Nephron progenitor cell (in vitro differentiated cells): ENCODE measurements at regions not wholly inside any gene's neighbourhood (a gene's known extent, or its start where the extent isn't known, plus 50 kb on each side); places are given as distances from the start of the nearest gene placed in this dataset.
"Not testable (repeated sequence)": the region's sequence is repeated elsewhere in the genome, so short reads cannot be mapped to it uniquely, and the experiment has no call there.

Experiments used
- DNase-seq: peaks from one replicate; pipeline ENCODE4 v3.0.0; 2021
- H3K27ac Mint-ChIP-seq: 2 replicates; pipeline ENCODE4 v1.8.0; 2021; ENCODE audit warnings: mild to moderate bottlenecking, moderate library complexity, mixed read lengths
- H3K27me3 Mint-ChIP-seq: 2 replicates; pipeline ENCODE4 v1.8.0; 2021; ENCODE audit warnings: mild to moderate bottlenecking, low read depth, mixed read lengths; ENCODE audit not compliant: poor library complexity
- H3K36me3 Mint-ChIP-seq: 2 replicates; pipeline ENCODE4 v1.8.0; 2021; ENCODE audit warnings: low read depth, mixed read lengths
- H3K4me1 Mint-ChIP-seq: 2 replicates; pipeline ENCODE4 v1.8.0; 2021; ENCODE audit warnings: mixed read lengths
- H3K4me3 Mint-ChIP-seq: 2 replicates; pipeline ENCODE4 v1.8.0; 2021; ENCODE audit warnings: mild to moderate bottlenecking, moderate library complexity, mixed read lengths
- H3K9me3 Mint-ChIP-seq: 2 replicates; pipeline ENCODE4 v1.8.0; 2021; ENCODE audit warnings: mild to moderate bottlenecking, moderate library complexity, mixed read lengths

DNA sequence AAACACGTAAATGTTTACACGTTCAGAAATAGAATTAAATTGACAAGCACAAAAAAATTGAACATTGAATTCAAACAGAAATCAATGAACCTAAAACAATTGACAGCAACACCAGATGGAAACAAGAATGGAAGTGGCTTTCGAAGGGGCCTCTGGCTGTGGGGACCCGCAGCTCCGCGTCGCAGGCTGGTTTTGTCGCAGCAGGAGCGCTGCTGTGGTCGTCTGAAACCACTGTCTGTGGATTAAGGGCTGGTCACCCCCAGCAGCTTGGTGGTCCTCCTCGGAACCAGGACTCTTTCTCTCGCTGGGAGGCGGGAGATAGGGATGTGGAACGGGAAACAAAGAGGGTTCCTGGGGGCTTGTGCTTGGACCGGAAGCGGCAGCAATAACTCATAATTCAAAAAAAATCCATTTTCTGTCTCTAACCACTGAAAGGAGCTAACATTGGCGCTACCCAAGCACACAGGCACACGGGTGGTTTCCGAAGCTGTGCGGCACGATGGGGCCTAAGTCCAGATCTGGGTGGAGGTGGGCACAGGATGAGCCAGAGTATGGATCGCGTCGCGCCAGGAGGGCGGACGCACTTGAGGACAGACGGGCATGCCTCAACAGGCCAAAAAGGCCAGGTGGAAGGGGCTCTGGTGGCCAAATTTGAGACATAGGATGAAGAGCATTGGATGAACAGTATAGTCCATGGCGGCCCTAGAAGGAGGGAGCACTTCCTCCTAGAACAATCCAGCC lies 346.0 kb downstream of the CNTNAP3B start:
- H3K27me3 Mint-ChIP-seq, H3K4me1 Mint-ChIP-seq, H3K4me3 Mint-ChIP-seq, DNase-seq, H3K27ac Mint-ChIP-seq, H3K36me3 Mint-ChIP-seq, H3K9me3 Mint-ChIP-seq: not testable (repeated sequence)

DNA sequence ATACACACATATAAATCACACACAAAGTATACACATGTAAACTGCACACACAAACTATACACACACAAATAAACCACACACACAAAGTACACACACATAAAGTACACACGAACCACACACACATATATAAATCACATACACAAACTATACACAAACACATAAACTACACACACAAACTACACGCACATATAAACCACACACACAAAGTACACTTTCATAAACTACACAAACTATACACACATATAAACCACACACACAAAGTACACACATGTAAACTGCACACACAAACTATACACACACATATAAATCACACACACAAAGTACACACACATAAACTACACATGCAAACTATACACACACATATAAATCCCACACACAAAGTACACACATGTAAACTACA lies 347.3 kb downstream of the CNTNAP3B start:
- DNase-seq, H3K27ac Mint-ChIP-seq, H3K27me3 Mint-ChIP-seq, H3K9me3 Mint-ChIP-seq, H3K36me3 Mint-ChIP-seq, H3K4me1 Mint-ChIP-seq, H3K4me3 Mint-ChIP-seq: not testable (repeated sequence)

DNA sequence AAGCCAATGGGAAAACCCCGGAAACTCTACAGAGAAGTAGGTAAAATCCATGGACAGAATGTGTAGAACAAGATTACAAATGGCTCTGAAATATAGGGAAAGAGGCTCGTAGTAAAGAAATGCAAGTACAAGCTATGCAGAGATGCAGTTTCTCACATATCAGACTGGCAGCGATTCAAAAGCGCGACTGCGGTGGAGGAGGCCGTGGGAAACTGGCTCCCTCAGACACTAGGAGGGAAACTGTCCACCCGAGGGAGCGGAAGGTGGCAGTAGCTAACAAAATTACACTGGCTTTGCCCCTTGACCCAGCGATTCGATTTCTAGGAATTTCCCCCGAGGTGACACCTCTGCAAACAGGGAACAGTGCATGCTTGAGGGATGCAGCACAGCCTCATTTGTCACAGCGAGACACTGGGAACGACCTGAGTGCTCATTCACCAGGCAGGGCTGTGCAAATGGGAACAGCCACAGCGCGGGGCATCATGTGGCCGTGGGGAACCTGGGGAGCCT lies 349.3 kb downstream of the CNTNAP3B start:
- H3K4me3 Mint-ChIP-seq, H3K36me3 Mint-ChIP-seq, H3K9me3 Mint-ChIP-seq, H3K4me1 Mint-ChIP-seq, H3K27me3 Mint-ChIP-seq: not testable (repeated sequence)
- peak overlapping the region; percentile 34 for H3K27ac Mint-ChIP-seq
- DNase-seq, result peak; percentile 15

DNA sequence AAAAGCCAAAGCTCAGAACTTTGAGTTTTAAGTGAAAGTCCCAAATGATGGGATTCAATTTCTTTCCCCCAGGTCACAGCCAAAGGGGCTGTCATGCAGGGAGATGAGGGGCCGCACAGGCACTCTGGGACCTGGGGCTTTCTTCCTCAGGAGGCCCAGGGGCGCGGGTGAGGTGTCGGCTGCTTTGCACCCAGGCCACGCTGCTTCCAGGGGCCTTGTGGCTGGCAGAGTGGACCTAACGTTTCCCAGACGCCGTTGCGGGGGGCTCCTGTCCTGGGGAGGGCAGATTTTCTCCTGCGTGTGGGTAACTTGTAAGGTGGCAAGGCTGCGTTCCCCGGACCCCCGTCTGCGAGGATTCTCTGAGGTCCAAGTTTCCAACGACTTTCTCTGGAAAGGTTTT lies 350.0 kb downstream of the CNTNAP3B start:
- not testable (repeated sequence) for H3K27ac Mint-ChIP-seq, H3K27me3 Mint-ChIP-seq, H3K4me1 Mint-ChIP-seq, DNase-seq, H3K9me3 Mint-ChIP-seq, H3K36me3 Mint-ChIP-seq, H3K4me3 Mint-ChIP-seq

DNA sequence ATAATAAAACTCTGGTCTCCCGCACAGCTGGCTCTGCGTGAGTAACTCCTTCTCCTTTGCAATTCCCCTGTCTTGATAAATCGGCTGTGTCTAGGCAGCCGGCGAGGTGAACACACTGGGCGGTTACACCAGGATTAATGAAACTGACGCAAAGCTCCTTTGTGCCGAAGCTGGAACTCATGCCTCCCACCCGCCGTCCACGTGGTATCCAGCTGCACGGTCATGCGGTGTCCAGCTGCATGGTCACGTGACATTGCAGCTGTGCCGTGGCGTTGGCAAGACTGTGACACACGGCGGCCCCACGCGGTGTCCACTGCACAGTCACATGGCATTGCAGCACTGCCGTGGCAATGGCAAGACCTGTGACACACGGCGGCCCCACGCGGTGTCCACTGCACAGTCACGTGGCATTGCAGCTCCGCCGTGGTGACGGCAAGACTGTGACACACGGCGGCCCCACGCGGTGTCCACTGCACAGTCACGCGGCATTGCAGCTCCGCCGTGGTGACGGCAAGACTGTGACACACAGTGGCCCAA lies 350.6 kb downstream of the CNTNAP3B start:
- not testable (repeated sequence) for H3K9me3 Mint-ChIP-seq, H3K36me3 Mint-ChIP-seq, H3K27me3 Mint-ChIP-seq, DNase-seq, H3K4me1 Mint-ChIP-seq, H3K4me3 Mint-ChIP-seq, H3K27ac Mint-ChIP-seq

DNA sequence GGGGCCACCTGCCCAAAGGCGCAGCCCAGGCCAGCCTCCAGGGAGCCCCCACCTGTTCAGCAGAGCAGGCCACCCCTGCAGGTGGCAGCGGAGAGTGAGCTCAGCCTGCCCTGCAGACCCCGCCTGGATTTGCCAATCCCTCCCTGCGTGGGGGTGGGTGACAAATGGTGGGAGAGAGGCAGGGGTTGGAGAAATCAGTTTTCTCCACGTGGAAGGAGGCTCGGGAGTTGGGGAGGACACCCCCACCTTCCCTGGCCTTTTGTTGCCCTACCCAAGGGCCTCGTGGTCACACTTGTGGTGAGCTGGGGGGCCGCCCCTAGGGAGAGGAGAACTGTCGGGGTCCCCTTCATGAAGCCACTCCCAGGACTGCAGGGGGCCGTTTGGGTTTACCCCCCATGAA lies 351.7 kb downstream of the CNTNAP3B start:
- H3K9me3 Mint-ChIP-seq, H3K36me3 Mint-ChIP-seq, DNase-seq, H3K27ac Mint-ChIP-seq, H3K27me3 Mint-ChIP-seq, H3K4me3 Mint-ChIP-seq, H3K4me1 Mint-ChIP-seq: not testable (repeated sequence)

DNA sequence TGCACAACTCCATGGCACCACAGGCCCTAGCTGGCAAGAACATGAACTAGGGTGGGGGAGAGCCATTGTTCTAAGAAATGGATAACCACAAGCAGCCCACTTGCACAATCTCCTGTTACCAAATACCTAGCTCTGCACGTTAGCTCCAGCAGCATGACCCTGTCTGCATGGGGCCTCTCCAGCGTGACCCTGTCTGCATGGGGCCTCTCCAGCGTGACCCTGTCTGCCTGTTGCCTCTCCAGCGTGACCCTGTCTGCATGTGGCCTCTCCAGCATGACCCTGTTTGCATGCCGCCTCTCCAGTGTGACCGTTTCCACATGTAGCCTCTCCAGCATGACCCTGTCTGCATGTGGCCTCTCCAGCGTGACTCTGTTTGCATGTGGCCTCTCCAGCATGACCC lies 356.7 kb downstream of the CNTNAP3B start:
- H3K4me1 Mint-ChIP-seq, DNase-seq, H3K36me3 Mint-ChIP-seq, H3K4me3 Mint-ChIP-seq, H3K27ac Mint-ChIP-seq, H3K27me3 Mint-ChIP-seq, H3K9me3 Mint-ChIP-seq: not testable (repeated sequence)

DNA sequence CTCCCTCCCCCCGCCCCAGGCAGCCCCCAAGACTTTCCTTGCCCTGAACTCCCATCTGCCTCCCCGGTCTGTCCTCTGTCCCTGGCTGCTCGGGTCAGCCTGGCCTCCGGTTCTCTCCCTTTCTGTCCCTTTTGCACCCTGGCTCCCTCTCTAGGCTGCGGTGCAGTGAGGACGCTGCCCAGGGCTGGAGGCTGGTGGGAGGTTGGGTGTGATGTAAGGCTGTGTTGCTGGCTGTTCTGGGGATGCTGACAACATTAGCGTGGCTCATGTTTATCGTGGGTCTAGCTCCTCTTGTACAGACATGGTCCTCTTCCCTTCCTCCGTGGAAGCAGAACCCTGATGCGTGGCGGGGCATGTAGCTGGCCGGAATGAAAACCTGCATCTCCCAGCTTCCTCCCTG lies 357.5 kb downstream of the CNTNAP3B start:
- H3K4me3 Mint-ChIP-seq, H3K36me3 Mint-ChIP-seq, H3K27me3 Mint-ChIP-seq, H3K4me1 Mint-ChIP-seq, H3K27ac Mint-ChIP-seq, H3K9me3 Mint-ChIP-seq, DNase-seq: not testable (repeated sequence)

DNA sequence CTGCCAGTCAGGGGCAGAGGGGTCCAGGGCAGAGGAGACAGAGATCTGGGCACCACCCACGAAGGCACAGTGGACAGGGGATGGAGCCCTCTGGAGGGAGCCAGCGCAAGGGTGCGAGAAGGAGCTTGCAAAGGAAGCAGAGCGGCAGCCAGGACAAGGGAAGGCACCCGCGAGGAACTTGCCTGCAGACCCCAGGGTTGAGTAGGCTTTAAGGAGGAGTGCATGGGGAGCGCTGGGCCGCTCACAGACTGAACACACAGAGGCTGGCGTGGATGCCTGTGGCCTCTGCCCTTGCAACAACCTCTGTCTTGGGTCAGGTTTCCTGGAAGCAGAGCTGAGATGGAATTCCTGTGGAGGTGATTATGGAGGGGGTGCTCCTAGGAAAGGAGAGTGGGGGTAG lies 374.4 kb downstream of the CNTNAP3B start:
- not testable (repeated sequence) for H3K9me3 Mint-ChIP-seq, H3K36me3 Mint-ChIP-seq, H3K4me3 Mint-ChIP-seq, H3K27me3 Mint-ChIP-seq, H3K27ac Mint-ChIP-seq
- peaks cover 11% of the 10 kb centered on the region for H3K4me1 Mint-ChIP-seq
- peak; percentile 64 for DNase-seq

DNA sequence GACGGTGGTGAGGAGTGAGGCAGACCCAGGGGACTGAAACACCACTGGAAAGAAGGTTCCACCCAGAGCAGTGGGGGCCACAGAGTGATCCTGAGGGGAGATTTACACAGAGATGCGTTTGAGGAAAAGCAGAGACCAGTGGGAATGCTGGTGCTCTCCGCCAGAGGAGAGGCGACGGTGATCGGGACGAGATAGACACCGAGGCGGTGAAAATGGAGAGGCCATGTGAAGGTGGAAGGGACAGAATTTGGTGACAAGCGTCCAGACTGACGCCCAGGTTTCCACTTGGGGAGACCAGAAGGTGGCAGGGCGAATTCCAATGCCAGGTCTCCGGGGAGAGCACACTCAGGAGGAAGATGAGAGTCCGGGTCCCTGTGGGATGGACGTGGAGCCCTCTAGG lies 374.8 kb downstream of the CNTNAP3B start:
- not testable (repeated sequence) for H3K4me3 Mint-ChIP-seq, DNase-seq, H3K9me3 Mint-ChIP-seq, H3K27me3 Mint-ChIP-seq, H3K27ac Mint-ChIP-seq, H3K36me3 Mint-ChIP-seq
- H3K4me1 Mint-ChIP-seq, result peaks cover 11% of the 10 kb centered on the region

DNA sequence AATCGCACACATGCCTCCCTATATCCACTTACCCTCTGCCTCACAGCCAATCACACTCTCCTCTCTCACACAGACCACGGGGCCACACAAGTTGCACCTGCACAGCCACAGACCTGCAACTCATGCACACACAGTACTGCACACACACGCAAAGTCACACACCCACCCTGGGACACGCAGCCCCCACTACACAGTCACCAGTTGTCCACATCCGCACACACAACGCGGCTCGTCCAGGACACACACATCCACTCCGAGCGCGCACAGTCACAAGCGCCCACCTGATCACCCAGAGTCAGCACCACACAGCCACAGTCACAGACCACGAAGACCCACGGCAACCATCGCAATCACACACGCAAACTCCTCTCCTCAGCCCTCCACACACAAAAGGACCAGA lies 387.3 kb downstream of the CNTNAP3B start:
- H3K4me1 Mint-ChIP-seq, H3K9me3 Mint-ChIP-seq, H3K4me3 Mint-ChIP-seq, H3K27ac Mint-ChIP-seq, H3K27me3 Mint-ChIP-seq, H3K36me3 Mint-ChIP-seq, DNase-seq: not testable (repeated sequence)

DNA sequence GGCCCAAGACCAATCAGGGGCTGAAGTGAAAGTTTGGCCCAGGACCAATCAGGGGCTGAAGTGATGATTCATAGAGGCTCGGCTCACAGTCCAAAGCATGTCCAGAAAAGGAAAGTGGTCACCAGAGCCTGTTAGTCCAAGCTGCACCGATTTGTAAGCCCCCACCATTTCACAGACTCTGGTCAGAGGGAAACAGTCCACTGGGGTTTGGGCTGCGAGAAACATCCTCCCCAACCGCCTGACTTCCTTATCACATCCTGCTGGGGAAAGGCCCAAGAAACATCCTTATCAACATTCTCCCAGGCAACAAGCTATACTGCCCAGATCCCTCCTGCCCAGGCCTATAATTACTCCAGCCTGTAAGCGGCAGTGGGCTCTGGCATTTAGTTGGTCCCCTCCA lies 388.1 kb downstream of the CNTNAP3B start:
- not testable (repeated sequence) for H3K4me3 Mint-ChIP-seq, DNase-seq, H3K27ac Mint-ChIP-seq, H3K36me3 Mint-ChIP-seq, H3K27me3 Mint-ChIP-seq, H3K4me1 Mint-ChIP-seq, H3K9me3 Mint-ChIP-seq

DNA sequence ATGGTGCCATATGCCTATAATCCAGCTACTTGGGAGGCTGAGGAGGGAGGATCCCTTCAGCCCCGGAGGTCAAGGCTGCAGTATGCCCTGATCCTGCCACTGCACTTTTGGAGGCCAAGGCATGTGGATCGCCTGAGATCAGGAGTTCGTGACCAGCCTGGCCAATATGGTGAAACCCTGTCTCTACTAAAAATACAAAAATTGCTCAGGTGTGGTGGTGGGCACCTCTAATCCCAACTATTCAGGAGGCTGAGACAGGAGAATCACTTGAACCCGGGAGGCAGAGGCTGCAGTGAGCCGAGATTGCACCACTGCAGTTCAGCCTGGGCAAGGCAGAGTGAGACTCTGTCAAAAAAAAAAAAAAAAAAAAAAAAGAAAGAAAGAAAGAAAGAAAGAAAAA lies 390.5 kb downstream of the CNTNAP3B start:
- not testable (repeated sequence) for H3K9me3 Mint-ChIP-seq, H3K27ac Mint-ChIP-seq, H3K27me3 Mint-ChIP-seq, DNase-seq, H3K4me3 Mint-ChIP-seq, H3K36me3 Mint-ChIP-seq, H3K4me1 Mint-ChIP-seq

DNA sequence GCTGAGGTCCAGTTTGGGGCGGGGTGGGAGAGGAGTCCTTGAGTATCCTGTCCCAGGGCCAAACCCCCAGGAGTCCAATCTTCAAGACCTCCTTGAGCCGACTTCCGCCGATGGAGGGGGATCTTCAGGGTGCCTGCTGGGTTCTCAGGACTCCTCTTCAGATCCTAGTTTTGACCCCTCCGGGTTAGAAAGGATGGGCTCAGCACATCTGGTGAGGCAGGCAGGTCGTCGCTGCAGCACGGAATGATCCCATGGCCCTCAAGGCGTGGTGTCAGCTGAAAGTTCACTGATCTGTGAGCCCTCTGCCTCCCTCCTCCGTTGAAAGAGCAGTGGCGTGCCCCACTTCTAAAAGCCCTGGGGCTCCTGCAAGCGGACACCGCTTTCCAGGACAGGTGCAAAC lies 430.0 kb downstream of the CNTNAP3B start:
- not testable (repeated sequence) for H3K4me3 Mint-ChIP-seq, H3K27ac Mint-ChIP-seq, H3K4me1 Mint-ChIP-seq, DNase-seq, H3K9me3 Mint-ChIP-seq, H3K27me3 Mint-ChIP-seq, H3K36me3 Mint-ChIP-seq

DNA sequence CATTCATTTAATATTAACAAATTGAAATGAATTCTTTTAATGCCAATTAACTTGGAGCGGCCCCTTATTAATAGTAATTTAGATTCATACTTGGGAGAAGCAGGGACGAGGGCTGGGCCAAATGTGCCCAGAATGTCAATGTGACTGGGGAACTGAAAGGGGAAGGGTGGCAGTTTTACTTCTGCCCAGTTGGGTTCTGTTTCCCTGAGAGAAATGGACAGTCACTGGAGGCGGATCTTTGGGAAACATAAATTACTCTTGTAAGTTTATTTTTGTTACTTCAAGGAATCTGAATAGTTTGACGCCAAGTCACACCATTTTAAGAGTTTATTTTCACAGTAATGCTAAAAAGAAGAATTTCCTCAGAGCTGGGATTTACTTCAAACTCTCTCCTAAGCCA lies 432.1 kb downstream of the CNTNAP3B start:
- H3K4me1 Mint-ChIP-seq, H3K27ac Mint-ChIP-seq, H3K27me3 Mint-ChIP-seq, DNase-seq, H3K4me3 Mint-ChIP-seq, H3K36me3 Mint-ChIP-seq, H3K9me3 Mint-ChIP-seq: not testable (repeated sequence)
